ENCODE measurements at regions not wholly inside any gene's neighbourhood (a gene's known extent, or its start where the extent isn't known, plus 50 kb on each side); places are given as distances from the start of the nearest gene placed in this dataset.

DNA sequence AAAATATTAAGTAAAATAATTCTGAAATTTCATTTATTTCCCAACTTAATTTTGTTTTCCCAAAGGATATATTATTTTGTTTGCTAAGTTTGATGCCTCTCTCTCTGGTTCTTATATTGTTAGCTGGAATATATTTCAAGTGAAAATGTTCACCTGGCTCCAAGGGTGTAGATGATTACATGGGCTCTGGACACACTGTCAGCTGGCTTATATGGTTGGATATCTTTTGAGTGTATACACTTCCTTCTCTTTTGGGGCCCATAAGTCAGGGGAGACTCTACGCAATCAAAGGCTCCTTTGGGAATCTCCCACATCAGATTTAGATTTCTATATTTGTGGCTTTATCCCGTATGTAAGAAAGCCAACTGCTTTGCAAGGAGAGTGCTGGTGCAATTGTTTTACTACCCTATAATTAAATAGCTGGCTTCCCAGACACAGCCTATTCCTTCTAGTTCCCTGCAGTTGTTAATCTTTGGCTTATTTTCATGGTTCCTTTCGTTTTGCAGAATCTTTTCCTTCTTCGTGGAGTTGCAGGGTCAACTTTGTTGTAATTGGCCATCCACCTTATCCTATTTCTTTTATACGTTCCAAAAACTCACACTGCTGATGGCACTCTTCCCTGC, 225.7 kb downstream of the DPH6 start:
- WGBS, 2 donors, result 15 to 21% methylated on average over 5 of the region's 5 CpGs
- no peak for DNase-seq
- no peak for ATAC-seq (ENCODE audit: low FRiP score)

GRCh38 chr15:35319354-35319753, 226.6 kb downstream of the DPH6 start:
- ATAC-seq (ENCODE audit: low FRiP score) (no peak), DNase-seq (no peak)
- Histone ChIP-seq H3K9me3 (ENCODE audit: control insufficient read depth, low read length) (no peaks in the 10 kb centered on the region), H3K4me1 (ENCODE audit: control insufficient read depth in 1 of 2, insufficient read depth in 2 of 2, low read length in 2 of 2) (peaks cover 0 to 2% of the 10 kb centered on the region in 2 donors), H3K4me3 (ENCODE audit: low read length in 2 of 2) (no peak overlapping the region), H3K27ac (ENCODE audit: low read depth in 1 of 2, low read length in 2 of 2) (no peak overlapping the region), H3K36me3 (ENCODE audit: control insufficient read depth in 1 of 2, insufficient read depth in 2 of 2, low read length in 1 of 2) (no peaks in the 10 kb centered on the region), H3K27me3 (ENCODE audit: control insufficient read depth in 1 of 2, insufficient read depth in 2 of 2, low read length in 1 of 2) (no peaks in the 10 kb centered on the region)
- 84 to 85% methylated on average over 8 of the region's 8 CpGs for WGBS, 2 donors
- intact Hi-C loops (cut with DNase I), result no loop called here

More for the DNA sequence above, 225.7 kb downstream of the DPH6 start:
- intact Hi-C loops (cut with DNase I), result no loop called here
- Histone ChIP-seq H3K27me3 (ENCODE audit: control insufficient read depth in 1 of 2, insufficient read depth in 2 of 2, low read length in 1 of 2) (no peaks in the 10 kb centered on the region), H3K4me1 (ENCODE audit: control insufficient read depth in 1 of 2, insufficient read depth in 2 of 2, low read length in 2 of 2) (peaks cover 0 to 2% of the 10 kb centered on the region in 2 donors), H3K36me3 (ENCODE audit: control insufficient read depth in 1 of 2, insufficient read depth in 2 of 2, low read length in 1 of 2) (no peaks in the 10 kb centered on the region), H3K4me3 (ENCODE audit: low read length in 2 of 2) (peak overlapping the region in 1 of 2 donors; percentile 5), H3K9me3 (ENCODE audit: control insufficient read depth, low read length) (no peaks in the 10 kb centered on the region), H3K27ac (ENCODE audit: low read depth in 1 of 2, low read length in 2 of 2) (no peak overlapping the region)

DNA sequence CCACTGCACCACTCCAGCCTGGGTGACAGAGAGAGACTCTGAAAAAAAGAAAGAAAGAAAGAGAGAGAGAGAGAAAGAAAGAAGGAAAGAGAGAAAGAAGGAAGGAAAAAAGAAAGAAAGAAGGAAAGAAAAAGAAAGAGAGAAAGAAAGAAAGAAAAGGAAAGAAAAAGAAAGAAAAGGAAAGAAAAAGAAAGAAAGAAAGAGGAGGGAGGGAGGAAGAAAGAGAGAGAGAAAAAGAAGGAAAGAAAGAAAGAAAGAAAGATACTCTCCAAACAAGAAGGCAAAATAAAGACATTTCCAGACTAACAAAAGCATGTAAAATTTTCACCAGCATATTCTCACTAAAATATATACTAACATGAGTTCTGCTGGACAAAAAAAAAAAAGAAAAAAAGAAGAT, 228.7 kb downstream of the DPH6 start:
- Histone ChIP-seq H3K4me1 (ENCODE audit: control insufficient read depth in 1 of 2, insufficient read depth in 2 of 2, low read length in 2 of 2) (peaks cover 0 to 2% of the 10 kb centered on the region in 2 donors), H3K9me3 (ENCODE audit: control insufficient read depth, low read length) (no peaks in the 10 kb centered on the region), H3K36me3 (ENCODE audit: control insufficient read depth in 1 of 2, insufficient read depth in 2 of 2, low read length in 1 of 2) (no peaks in the 10 kb centered on the region), H3K4me3 (ENCODE audit: low read length in 2 of 2) (no peak overlapping the region), H3K27ac (ENCODE audit: low read depth in 1 of 2, low read length in 2 of 2) (no peak overlapping the region), H3K27me3 (ENCODE audit: control insufficient read depth in 1 of 2, insufficient read depth in 2 of 2, low read length in 1 of 2) (no peaks in the 10 kb centered on the region)
- DNase-seq (no peak), ATAC-seq (ENCODE audit: low FRiP score) (no peak)
- intact Hi-C loops (cut with DNase I), result no loop called here

DNA sequence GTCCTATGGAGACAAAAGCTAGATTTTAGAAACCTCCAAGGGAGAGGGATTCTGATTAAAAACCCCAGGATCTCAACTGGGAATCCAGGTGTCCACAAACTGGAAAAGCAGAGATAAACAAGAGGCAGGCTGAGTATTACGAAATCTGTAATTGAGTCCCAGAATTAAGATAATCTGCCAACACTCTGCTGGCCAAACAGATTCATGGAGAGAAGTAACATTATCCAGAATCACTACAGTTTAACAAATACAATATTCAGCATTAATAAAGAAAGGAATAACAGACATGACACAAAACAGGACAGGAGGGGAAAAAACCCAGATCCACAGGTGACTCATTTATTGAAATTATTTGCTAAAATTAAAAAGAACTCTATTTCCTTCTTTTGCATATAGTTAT, 227.2 kb upstream of the NANOGP8 start:
- H3K27ac ChIP-seq (ENCODE audit: low read depth in 1 of 2, low read length in 2 of 2), result no peak overlapping the region
- no peaks in the 10 kb centered on the region for H3K9me3 ChIP-seq (ENCODE audit: control insufficient read depth, low read length)
- no peaks in the 10 kb centered on the region for H3K27me3 ChIP-seq (ENCODE audit: control insufficient read depth in 1 of 2, insufficient read depth in 2 of 2, low read length in 1 of 2)
- DNase-seq (no peak), ATAC-seq (ENCODE audit: low FRiP score) (no peak)
- H3K4me1 ChIP-seq (ENCODE audit: control insufficient read depth in 1 of 2, insufficient read depth in 2 of 2, low read length in 2 of 2), result peaks cover 0 to 4% of the 10 kb centered on the region in 2 donors
- no peak overlapping the region for H3K4me3 ChIP-seq (ENCODE audit: low read length in 2 of 2)
- intact Hi-C loops (cut with DNase I), result no loop called here
- no peaks in the 10 kb centered on the region for H3K36me3 ChIP-seq (ENCODE audit: control insufficient read depth in 1 of 2, insufficient read depth in 2 of 2, low read length in 1 of 2)
- 57 to 67% methylated on average over 1 of the region's 1 CpG for WGBS, 2 donors

DNA sequence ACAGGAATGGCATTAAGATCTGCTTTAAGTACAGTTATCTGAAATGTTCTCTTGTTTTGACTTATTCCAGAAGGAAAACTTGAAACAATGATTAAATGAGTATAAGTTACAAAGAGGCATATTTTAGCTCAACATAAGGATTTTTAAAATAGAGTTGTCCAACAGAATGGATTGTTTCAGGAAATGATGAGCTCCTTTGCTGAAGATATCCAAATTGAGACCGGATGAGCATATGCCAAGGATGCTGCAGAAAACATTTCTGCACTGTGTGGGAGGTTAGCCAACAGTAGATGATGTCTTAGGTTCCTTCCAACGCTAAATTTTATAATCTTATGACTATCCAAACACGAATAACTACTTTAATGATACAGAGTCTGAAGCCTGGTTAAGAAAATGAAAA, 226.5 kb upstream of the NANOGP8 start:
- no peak for ATAC-seq (ENCODE audit: low FRiP score)
- WGBS, 2 donors, result 65 to 67% methylated on average over 3 of the region's 3 CpGs
- Histone ChIP-seq H3K36me3 (ENCODE audit: control insufficient read depth in 1 of 2, insufficient read depth in 2 of 2, low read length in 1 of 2) (no peaks in the 10 kb centered on the region), H3K9me3 (ENCODE audit: control insufficient read depth, low read length) (no peaks in the 10 kb centered on the region), H3K27ac (ENCODE audit: low read depth in 1 of 2, low read length in 2 of 2) (no peak overlapping the region), H3K4me3 (ENCODE audit: low read length in 2 of 2) (no peak overlapping the region), H3K27me3 (ENCODE audit: control insufficient read depth in 1 of 2, insufficient read depth in 2 of 2, low read length in 1 of 2) (no peaks in the 10 kb centered on the region), H3K4me1 (ENCODE audit: control insufficient read depth in 1 of 2, insufficient read depth in 2 of 2, low read length in 2 of 2) (peaks cover 2 to 4% of the 10 kb centered on the region in 2 donors)
- DNase-seq, result no peak
- intact Hi-C loops (cut with DNase I), result no loop called here

GRCh38 chr15:35309886-35310285, 224.8 kb upstream of the NANOGP8 start:
- 21 to 29% methylated on average over 3 of the region's 3 CpGs for WGBS, 2 donors
- Histone ChIP-seq H3K4me1 (ENCODE audit: control insufficient read depth in 1 of 2, insufficient read depth in 2 of 2, low read length in 2 of 2) (peaks cover 2 to 4% of the 10 kb centered on the region in 2 donors), H3K27ac (ENCODE audit: low read depth in 1 of 2, low read length in 2 of 2) (peak overlapping the region in 1 of 2 donors; percentile 17), H3K9me3 (ENCODE audit: control insufficient read depth, low read length) (no peaks in the 10 kb centered on the region), H3K27me3 (ENCODE audit: control insufficient read depth in 1 of 2, insufficient read depth in 2 of 2, low read length in 1 of 2) (no peaks in the 10 kb centered on the region), H3K4me3 (ENCODE audit: low read length in 2 of 2) (no peak overlapping the region), H3K36me3 (ENCODE audit: control insufficient read depth in 1 of 2, insufficient read depth in 2 of 2, low read length in 1 of 2) (no peaks in the 10 kb centered on the region)
- intact Hi-C loops (cut with DNase I), result loop anchor here in 1 of 2 donors (10.0 kb wide), 2 partner anchors 205 to 385 kb away; no protein-coding TSS in a partner anchor
- ATAC-seq (ENCODE audit: low FRiP score) (no peak), DNase-seq (no peak)

GRCh38 chr15:35308802-35309201, 223.7 kb upstream of the NANOGP8 start:
- intact Hi-C loops (cut with DNase I), result loop anchor here in 1 of 2 donors (10.0 kb wide), 2 partner anchors 206 to 386 kb away; no protein-coding TSS in a partner anchor
- 1 to 4% methylated on average over 2 of the region's 2 CpGs for WGBS, 2 donors
- H3K4me1 ChIP-seq (ENCODE audit: control insufficient read depth in 1 of 2, insufficient read depth in 2 of 2, low read length in 2 of 2), result peaks cover 2 to 4% of the 10 kb centered on the region in 2 donors
- no peaks in the 10 kb centered on the region for H3K27me3 ChIP-seq (ENCODE audit: control insufficient read depth in 1 of 2, insufficient read depth in 2 of 2, low read length in 1 of 2)
- no peak overlapping the region for H3K27ac ChIP-seq (ENCODE audit: low read depth in 1 of 2, low read length in 2 of 2)
- peak in 1 of 2 donors; percentile 46 for DNase-seq
- no peaks in the 10 kb centered on the region for H3K9me3 ChIP-seq (ENCODE audit: control insufficient read depth, low read length)
- H3K4me3 ChIP-seq (ENCODE audit: low read length in 2 of 2), result no peak overlapping the region
- ATAC-seq (ENCODE audit: low FRiP score), result peak; percentile 47
- no peaks in the 10 kb centered on the region for H3K36me3 ChIP-seq (ENCODE audit: control insufficient read depth in 1 of 2, insufficient read depth in 2 of 2, low read length in 1 of 2)

DNA sequence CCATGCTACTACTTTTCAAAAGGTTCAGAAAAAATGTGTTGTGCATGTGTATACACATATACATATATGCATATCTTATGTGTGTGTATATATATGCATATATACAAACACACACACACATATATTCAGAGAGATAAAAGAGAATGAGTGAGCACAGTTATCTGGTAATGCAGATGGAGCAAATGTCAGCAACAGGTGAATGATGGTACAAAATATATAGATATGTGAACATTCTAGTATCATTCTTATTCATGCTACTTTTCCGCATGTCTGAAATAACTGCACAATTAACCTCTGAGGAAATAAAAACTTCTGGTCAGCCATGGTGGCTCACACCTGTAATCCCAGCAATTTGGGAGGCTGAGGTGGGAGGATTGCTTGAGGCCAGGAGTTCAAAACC, 222.6 kb upstream of the NANOGP8 start:
- H3K36me3 ChIP-seq (ENCODE audit: control insufficient read depth in 1 of 2, insufficient read depth in 2 of 2, low read length in 1 of 2), result no peaks in the 10 kb centered on the region
- peaks cover 2 to 4% of the 10 kb centered on the region in 2 donors for H3K4me1 ChIP-seq (ENCODE audit: control insufficient read depth in 1 of 2, insufficient read depth in 2 of 2, low read length in 2 of 2)
- no peak overlapping the region for H3K4me3 ChIP-seq (ENCODE audit: low read length in 2 of 2)
- H3K27ac ChIP-seq (ENCODE audit: low read depth in 1 of 2, low read length in 2 of 2), result no peak overlapping the region
- no peaks in the 10 kb centered on the region for H3K27me3 ChIP-seq (ENCODE audit: control insufficient read depth in 1 of 2, insufficient read depth in 2 of 2, low read length in 1 of 2)
- intact Hi-C loops (cut with DNase I), result loop anchor here in 1 of 2 donors (10.0 kb wide), 2 partner anchors 207 to 387 kb away; no protein-coding TSS in a partner anchor
- no peaks in the 10 kb centered on the region for H3K9me3 ChIP-seq (ENCODE audit: control insufficient read depth, low read length)
- WGBS, 2 donors, result 93 to 94% methylated on average over 1 of the region's 1 CpG
- ATAC-seq (ENCODE audit: low FRiP score) (no peak), DNase-seq (no peak)

GRCh38 chr15:35307026-35307425, 221.9 kb upstream of the NANOGP8 start:
- Histone ChIP-seq H3K4me3 (ENCODE audit: low read length in 2 of 2) (no peak overlapping the region), H3K27me3 (ENCODE audit: control insufficient read depth in 1 of 2, insufficient read depth in 2 of 2, low read length in 1 of 2) (no peaks in the 10 kb centered on the region), H3K4me1 (ENCODE audit: control insufficient read depth in 1 of 2, insufficient read depth in 2 of 2, low read length in 2 of 2) (peaks cover 2 to 4% of the 10 kb centered on the region in 2 donors), H3K9me3 (ENCODE audit: control insufficient read depth, low read length) (no peaks in the 10 kb centered on the region), H3K27ac (ENCODE audit: low read depth in 1 of 2, low read length in 2 of 2) (peak overlapping the region; percentile 75 to 96), H3K36me3 (ENCODE audit: control insufficient read depth in 1 of 2, insufficient read depth in 2 of 2, low read length in 1 of 2) (no peaks in the 10 kb centered on the region)
- ATAC-seq (ENCODE audit: low FRiP score) (peak; percentile 26), DNase-seq (no peak)
- 7 to 20% methylated on average over 1 of the region's 1 CpG for WGBS, 2 donors
- intact Hi-C loops (cut with DNase I), result loop anchor here in 1 of 2 donors (10.0 kb wide), 2 partner anchors 208 to 388 kb away; no protein-coding TSS in a partner anchor
